PC-9 (cell line): ENCODE measurements at regions not wholly inside any gene's neighbourhood (a gene's known extent, or its start where the extent isn't known, plus 50 kb on each side); places are given as distances from the start of the nearest gene placed in this dataset.

Experiments
- BruUV-seq: library from RNA; stranded (reverse); fragments of 400-500 nt; replicated peaks from 2 replicates; lab custom pipeline; 2021; lab: Mats Ljungman, UMichigan
- CTCF ChIA-PET: fragments of 300-600 bp; sonication (Branson Sonifier 250); formaldehyde crosslinking; loops from one replicate; lab custom pipeline; 2022; ENCODE audit warnings: antibody characterized with exemption; lab: Charles Lee
- POLR2A ChIA-PET: fragments of 300-600 bp; sonication (Branson Sonifier 250); formaldehyde crosslinking; loops from one replicate; lab custom pipeline; 2022; ENCODE audit warnings: antibody characterized with exemption; ENCODE audit not compliant: unreplicated experiment; lab: Charles Lee
- DNase-seq, 2 experiments: peaks; one replicate each; pipeline versions ENCODE4 v3.0.0 to v3.0.0-alpha.2; 2015 to 2022; ENCODE audit warnings: mixed read lengths in 1 of 2
- H2AFZ ChIP-seq: fragments of 200-600 bp; sonication (generic); 2 replicates; pipeline ENCODE4 v1.8.1; 2017; ENCODE audit warnings: antibody characterized with exemption
- H3F3A ChIP-seq: fragments of 200-600 bp; sonication (generic); 2 replicates; pipeline ENCODE4 v1.8.1; 2017; ENCODE audit warnings: antibody characterized with exemption, mild to moderate bottlenecking, low read depth; ENCODE audit not compliant: insufficient read depth
- H3K27ac ChIP-seq: fragments of 200-600 bp; sonication (generic); 2 replicates; pipeline ENCODE4 v1.6.1; 2016; ENCODE audit warnings: mixed run types
- H3K27me3 ChIP-seq: fragments of 200-600 bp; sonication (generic); 2 replicates; pipeline ENCODE4 v1.6.1; 2016; ENCODE audit warnings: low read depth, mixed run types; ENCODE audit not compliant: insufficient read depth
- H3K36me3 ChIP-seq: fragments of 200-600 bp; sonication (generic); 2 replicates; pipeline ENCODE4 v1.6.1; 2016; ENCODE audit warnings: low read depth, mixed run types
- H3K4me1 ChIP-seq: fragments of 200-600 bp; sonication (generic); replicated peaks from 2 replicates; pipeline ENCODE4 v1.6.1; 2016; ENCODE audit warnings: mixed run types; ENCODE audit not compliant: insufficient read depth
- H3K4me2 ChIP-seq: fragments of 200-600 bp; sonication (generic); 2 replicates; pipeline ENCODE4 v1.6.1; 2017; ENCODE audit warnings: mixed run types
- H3K4me3 ChIP-seq: fragments of 200-600 bp; sonication (generic); 2 replicates; pipeline ENCODE4 v1.6.1; 2016; ENCODE audit warnings: mixed run types
- H3K79me2 ChIP-seq: fragments of 200-600 bp; sonication (generic); 2 replicates; pipeline ENCODE4 v1.6.1; 2017; ENCODE audit warnings: low read depth, mixed run types
- H3K9me2 ChIP-seq: fragments of 200-600 bp; sonication (generic); 2 replicates; pipeline ENCODE4 v1.8.1; 2017; ENCODE audit warnings: mild to moderate bottlenecking; ENCODE audit not compliant: insufficient read depth
- H3K9me3 ChIP-seq: fragments of 200-600 bp; sonication (generic); 2 replicates; pipeline ENCODE4 v1.8.1; 2016; ENCODE audit warnings: low read depth; ENCODE audit not compliant: insufficient read depth
- H4K20me1 ChIP-seq: fragments of 200-600 bp; sonication (generic); 2 replicates; pipeline ENCODE4 v1.8.1; 2017; ENCODE audit not compliant: insufficient read depth
- EZH2 ChIP-seq: fragments of 200-600 bp; sonication (generic); IDR thresholded peaks from 2 replicates; pipeline ENCODE4 v1.8.0; 2017; ENCODE audit warnings: antibody characterized with exemption, low read depth
- intact Hi-C: fragments of 100-400 bp; cut with micrococcal nuclease; formaldehyde crosslinking; loops from one replicate; pipeline ENCODE4 v1.10.0; 2022; ENCODE audit not compliant: unreplicated experiment
- TF ChIP-seq, protein P1 (sequence below): fragments of 200-600 bp; sonication (generic); conservative IDR thresholded peaks from 2 replicates; pipeline ENCODE4 v1.6.1; 2017; ENCODE audit warnings: mixed run types, antibody characterized with exemption, mild to moderate bottlenecking, moderate library complexity

DNA sequence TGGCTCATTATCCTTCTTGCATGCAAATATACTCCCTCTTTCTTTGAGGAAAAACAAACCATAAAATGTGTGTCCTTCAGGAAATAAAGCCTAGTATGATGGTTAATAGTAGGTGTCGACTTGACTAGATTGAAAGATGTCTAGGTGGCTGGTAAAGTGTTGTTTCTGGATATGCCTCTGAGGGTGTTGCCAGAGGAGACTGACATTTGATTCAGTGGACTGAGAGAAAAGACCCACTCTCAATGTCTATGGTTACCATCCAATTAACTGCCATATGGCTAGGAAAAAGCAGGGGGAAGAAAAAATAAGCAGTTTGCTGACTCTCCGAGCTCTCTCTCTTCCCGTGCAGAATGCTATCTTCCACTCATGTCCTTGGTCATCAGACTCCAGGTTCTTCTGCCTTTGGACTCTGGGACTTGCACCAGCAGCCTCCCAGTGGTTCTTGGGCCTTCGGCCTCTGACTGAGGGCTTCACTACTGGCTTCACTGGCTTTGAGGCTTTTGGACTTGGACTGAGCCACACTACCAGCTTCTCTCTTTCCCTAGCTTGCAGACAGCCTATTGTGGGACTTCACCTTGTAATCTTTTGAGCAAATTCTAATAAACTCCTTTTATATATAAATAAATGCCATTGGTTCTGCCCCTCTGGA, 532.1 kb upstream of the HTR2C start:
- no peak for DNase-seq
- BruUV-seq, result no TSS peak
- no peaks in the 10 kb centered on the region for H3K9me2 ChIP-seq
- H2AFZ ChIP-seq, result no peak overlapping the region
- no peaks in the 10 kb centered on the region for H3K9me3 ChIP-seq
- H3K36me3 ChIP-seq, result no peaks in the 10 kb centered on the region
- H3K79me2 ChIP-seq, result no peaks in the 10 kb centered on the region
- H3K4me2 ChIP-seq, result no peak overlapping the region
- ChIA-PET POLR2A (no interaction called here), CTCF (no interaction called here)
- no peaks in the 10 kb centered on the region for H3F3A ChIP-seq
- no peaks in the 10 kb centered on the region for H3K4me1 ChIP-seq
- H3K27me3 ChIP-seq, result no peaks in the 10 kb centered on the region
- H3K27ac ChIP-seq, result no peak overlapping the region
- TF ChIP-seq, protein P1, sequence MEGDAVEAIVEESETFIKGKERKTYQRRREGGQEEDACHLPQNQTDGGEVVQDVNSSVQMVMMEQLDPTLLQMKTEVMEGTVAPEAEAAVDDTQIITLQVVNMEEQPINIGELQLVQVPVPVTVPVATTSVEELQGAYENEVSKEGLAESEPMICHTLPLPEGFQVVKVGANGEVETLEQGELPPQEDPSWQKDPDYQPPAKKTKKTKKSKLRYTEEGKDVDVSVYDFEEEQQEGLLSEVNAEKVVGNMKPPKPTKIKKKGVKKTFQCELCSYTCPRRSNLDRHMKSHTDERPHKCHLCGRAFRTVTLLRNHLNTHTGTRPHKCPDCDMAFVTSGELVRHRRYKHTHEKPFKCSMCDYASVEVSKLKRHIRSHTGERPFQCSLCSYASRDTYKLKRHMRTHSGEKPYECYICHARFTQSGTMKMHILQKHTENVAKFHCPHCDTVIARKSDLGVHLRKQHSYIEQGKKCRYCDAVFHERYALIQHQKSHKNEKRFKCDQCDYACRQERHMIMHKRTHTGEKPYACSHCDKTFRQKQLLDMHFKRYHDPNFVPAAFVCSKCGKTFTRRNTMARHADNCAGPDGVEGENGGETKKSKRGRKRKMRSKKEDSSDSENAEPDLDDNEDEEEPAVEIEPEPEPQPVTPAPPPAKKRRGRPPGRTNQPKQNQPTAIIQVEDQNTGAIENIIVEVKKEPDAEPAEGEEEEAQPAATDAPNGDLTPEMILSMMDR, result no peak
- no peak for TF ChIP-seq EZH2
- H3K4me3 ChIP-seq, result no peak overlapping the region
- H4K20me1 ChIP-seq, result no peaks in the 10 kb centered on the region
- intact Hi-C loops, result no loop called here

DNA sequence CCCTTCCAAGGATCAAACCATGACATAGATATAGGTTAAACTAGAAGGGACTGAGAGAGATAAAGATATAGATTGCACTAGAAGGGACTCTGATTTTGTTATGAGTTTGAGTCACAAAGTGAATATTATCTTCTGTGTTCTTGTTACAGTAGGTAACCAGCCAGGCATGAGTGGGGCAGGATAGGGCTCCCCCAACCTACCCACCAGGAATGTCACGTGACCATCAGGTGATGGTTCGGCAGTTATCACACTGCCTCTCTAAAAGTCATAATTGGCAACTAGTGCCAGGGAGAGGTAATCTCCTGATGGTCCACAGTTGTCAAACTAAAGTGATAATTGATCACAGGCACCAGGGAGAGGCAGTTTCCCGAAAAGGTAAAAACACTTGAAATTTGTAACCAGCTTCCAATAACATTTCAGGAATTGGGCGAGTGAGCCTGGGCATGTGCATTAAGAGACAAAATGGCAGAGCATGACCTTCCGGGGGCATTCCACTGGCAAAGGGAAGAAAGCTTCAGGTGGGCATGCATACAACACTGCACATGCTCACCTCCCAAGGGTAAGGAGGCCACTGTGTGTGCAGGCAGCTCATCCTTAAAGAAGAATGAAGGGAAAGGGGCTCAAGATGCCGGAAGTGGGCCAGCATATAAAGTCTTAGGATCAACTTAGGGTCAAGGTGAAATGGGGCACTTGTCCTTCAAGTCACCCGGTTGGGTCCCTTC, 533.6 kb upstream of the HTR2C start:
- H2AFZ ChIP-seq, result no peak overlapping the region
- DNase-seq, result no peak
- POLR2A ChIA-PET, result no interaction called here
- no peaks in the 10 kb centered on the region for H3K36me3 ChIP-seq
- no peak overlapping the region for H3K4me3 ChIP-seq
- intact Hi-C loops, result no loop called here
- no peaks in the 10 kb centered on the region for H3K4me1 ChIP-seq
- H3F3A ChIP-seq, result no peaks in the 10 kb centered on the region
- no peaks in the 10 kb centered on the region for H3K27me3 ChIP-seq
- no peak for TF ChIP-seq EZH2
- TF ChIP-seq, protein P1, result no peak
- no peaks in the 10 kb centered on the region for H3K9me2 ChIP-seq
- H3K27ac ChIP-seq, result no peak overlapping the region
- no TSS peak for BruUV-seq
- H3K79me2 ChIP-seq, result no peaks in the 10 kb centered on the region
- H3K4me2 ChIP-seq, result no peak overlapping the region
- CTCF ChIA-PET, result no interaction called here
- H3K9me3 ChIP-seq, result no peaks in the 10 kb centered on the region
- no peaks in the 10 kb centered on the region for H4K20me1 ChIP-seq

DNA sequence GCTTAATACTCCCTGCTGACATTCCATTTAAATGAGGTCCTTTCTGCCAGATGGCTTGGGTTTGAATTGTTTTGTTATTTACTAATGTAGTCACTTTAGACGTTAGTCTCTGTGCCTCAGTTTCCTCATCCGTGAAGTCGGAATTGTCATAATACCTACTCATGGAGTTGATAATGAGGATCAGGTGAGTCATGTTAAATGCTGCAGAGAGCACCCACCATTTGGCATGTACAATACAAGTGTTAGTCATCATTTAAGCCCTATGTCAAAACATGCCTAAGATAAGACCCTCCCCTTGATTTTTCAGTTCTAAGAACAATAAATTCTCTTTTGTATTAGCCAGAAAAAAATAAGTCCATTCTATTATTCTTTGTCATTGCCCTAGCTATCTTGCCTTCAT, 534.8 kb upstream of the HTR2C start:
- no peaks in the 10 kb centered on the region for H3K4me1 ChIP-seq
- H3K9me2 ChIP-seq, result no peaks in the 10 kb centered on the region
- H3K79me2 ChIP-seq, result no peaks in the 10 kb centered on the region
- H4K20me1 ChIP-seq, result no peaks in the 10 kb centered on the region
- H3K27ac ChIP-seq, result no peak overlapping the region
- H3K4me3 ChIP-seq, result no peak overlapping the region
- no peaks in the 10 kb centered on the region for H3K27me3 ChIP-seq
- H3K9me3 ChIP-seq, result no peaks in the 10 kb centered on the region
- POLR2A ChIA-PET, result no interaction called here
- no TSS peak for BruUV-seq
- no peak overlapping the region for H3K4me2 ChIP-seq
- intact Hi-C loops, result no loop called here
- CTCF ChIA-PET, result no interaction called here
- H3F3A ChIP-seq, result no peaks in the 10 kb centered on the region
- no peak overlapping the region for H2AFZ ChIP-seq
- TF ChIP-seq, protein P1, result no peak
- TF ChIP-seq EZH2, result no peak
- DNase-seq, result no peak
- no peaks in the 10 kb centered on the region for H3K36me3 ChIP-seq
